ENCODE measurements at regions not wholly inside any gene's neighbourhood (a gene's known extent, or its start where the extent isn't known, plus 50 kb on each side); places are given as distances from the start of the nearest gene placed in this dataset.

DNA sequence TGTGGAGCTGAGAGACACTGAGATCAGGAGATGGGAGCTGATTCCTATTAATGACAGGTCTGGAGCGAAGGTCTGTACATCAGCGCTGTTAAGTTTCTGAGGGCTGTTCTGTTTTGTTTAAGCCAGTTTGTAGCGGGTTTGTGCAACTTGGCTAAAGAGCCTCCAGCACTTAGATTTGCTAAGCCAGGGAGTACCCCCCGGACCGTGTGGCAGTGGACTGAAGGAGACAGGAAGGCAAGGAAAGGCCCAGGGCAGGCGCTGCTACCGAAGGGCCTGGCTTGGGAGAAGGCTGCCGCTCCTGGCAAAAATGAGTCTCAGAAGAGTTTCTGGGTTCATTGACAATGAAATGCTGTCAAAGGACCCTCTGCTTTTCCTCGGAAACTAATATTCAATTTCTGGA lies 139.3 kb upstream of the ZNF644 start:
- no TSS peak for BruUV-seq (replicated peaks)
- in situ Hi-C loops (cut with MboI) (loop anchor here (5.0 to 25.0 kb wide), 3 partner anchors 439 to 1049 kb away; no protein-coding TSS in a partner anchor), intact Hi-C loops (cut with micrococcal nuclease; ENCODE audit: unreplicated experiment) (no loop called here)
- ChIA-PET CTCF (interaction anchor here (0.6 to 1.2 kb wide), 3 partner anchors 17 to 745 kb away, joined by 3 to 4 read pairs (median 4); no protein-coding TSS in a partner anchor), POLR2A (no interaction called here), SMC1A (ENCODE audit: uncharacterized antibody, unreplicated experiment) (no interaction called here), RAD21 (ENCODE audit: unreplicated experiment) (no interaction called here)
- H3K9ac ChIP-seq (ENCODE audit: control insufficient read depth, insufficient read depth, low read length), result no peak overlapping the region
- FAIRE-seq (no peak), DNase-seq (ENCODE audit: low read depth, low spot score) (no peak), ATAC-seq (no peak)
- no peak overlapping the region for H2AFZ ChIP-seq (ENCODE audit: control insufficient read depth, low read depth, low read length)
- H3K9me3 ChIP-seq (replicated peaks; ENCODE audit: control insufficient read depth, insufficient read depth, low read length), result no peaks in the 10 kb centered on the region
- H3K4me2 ChIP-seq (ENCODE audit: control insufficient read depth, insufficient read depth), result no peak overlapping the region
- no peak overlapping the region for H3K27ac ChIP-seq (ENCODE audit: control insufficient read depth, insufficient read depth)
- H3K36me3 ChIP-seq (ENCODE audit: control insufficient read depth in 2 of 2, insufficient read depth in 2 of 2, low read length in 1 of 2), result no peaks in the 10 kb centered on the region
- H3K27me3 ChIP-seq (replicated peaks in 1 of 2; ENCODE audit: control insufficient read depth in 2 of 2, insufficient read depth in 2 of 2, low read length in 1 of 2), result no peaks in the 10 kb centered on the region; a peak in 2 of 4 replicates
- H3K79me2 ChIP-seq (ENCODE audit: control insufficient read depth, insufficient read depth, low read length), result no peaks in the 10 kb centered on the region
- no peaks in the 10 kb centered on the region for H3K4me1 ChIP-seq (ENCODE audit: control insufficient read depth, insufficient read depth, low read length)
- 59% methylated on average over 9 of the region's 9 CpGs for WGBS (ENCODE audit: insufficient coverage, insufficient replicate concordance, low lambda C conversion rate, missing lambda C conversion rate)
- no peak for TF ChIP-seq SMC3 (IDR thresholded peaks at IDR 0.05; ENCODE audit: borderline replicate concordance, low read length)
- TF ChIP-seq, protein P1, sequence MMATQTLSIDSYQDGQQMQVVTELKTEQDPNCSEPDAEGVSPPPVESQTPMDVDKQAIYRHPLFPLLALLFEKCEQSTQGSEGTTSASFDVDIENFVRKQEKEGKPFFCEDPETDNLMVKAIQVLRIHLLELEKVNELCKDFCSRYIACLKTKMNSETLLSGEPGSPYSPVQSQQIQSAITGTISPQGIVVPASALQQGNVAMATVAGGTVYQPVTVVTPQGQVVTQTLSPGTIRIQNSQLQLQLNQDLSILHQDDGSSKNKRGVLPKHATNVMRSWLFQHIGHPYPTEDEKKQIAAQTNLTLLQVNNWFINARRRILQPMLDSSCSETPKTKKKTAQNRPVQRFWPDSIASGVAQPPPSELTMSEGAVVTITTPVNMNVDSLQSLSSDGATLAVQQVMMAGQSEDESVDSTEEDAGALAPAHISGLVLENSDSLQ (IDR thresholded peaks at IDR 0.05), result no peak
- TF ChIP-seq ZNF384 (IDR thresholded peaks at IDR 0.05; ENCODE audit: borderline replicate concordance, low read depth, low read length), result no peak
- no peak overlapping the region for H3K4me3 ChIP-seq
- H4K20me1 ChIP-seq (ENCODE audit: control insufficient read depth, insufficient read depth), result no peaks in the 10 kb centered on the region

DNA sequence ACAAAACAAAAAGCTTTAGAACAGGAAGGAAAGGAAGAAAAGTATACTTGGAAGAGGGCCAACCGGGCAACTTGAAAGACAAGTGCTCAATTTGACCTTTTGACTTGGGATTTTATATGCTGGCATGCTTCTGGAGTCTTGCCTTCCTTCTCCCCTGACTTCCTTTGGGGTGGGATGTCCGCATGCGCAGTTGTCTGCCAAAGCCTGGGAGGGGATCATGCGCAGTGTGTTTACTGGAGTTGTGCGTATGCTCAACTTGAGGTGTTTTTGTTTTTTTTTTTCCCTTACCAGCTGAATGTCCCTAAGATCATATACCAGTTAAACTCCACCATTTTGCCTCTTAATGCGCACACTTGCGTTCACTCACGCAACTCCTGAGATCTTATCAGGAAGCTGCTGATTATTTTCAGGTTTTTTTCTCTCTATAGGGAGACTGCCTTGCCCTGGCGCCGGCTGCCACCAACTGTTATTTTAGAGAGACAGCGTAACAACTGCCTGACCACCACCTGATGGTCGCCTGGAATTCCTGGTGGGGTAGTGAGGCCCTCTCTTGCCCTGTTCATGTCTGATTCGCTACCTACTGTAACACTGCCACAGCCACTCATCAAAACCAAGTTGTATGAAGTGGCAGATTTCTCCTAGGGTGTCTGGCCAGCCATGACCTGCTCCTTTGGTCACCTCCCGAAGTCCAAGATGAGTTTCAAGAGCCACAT lies 138.7 kb upstream of the ZNF644 start:
- WGBS (ENCODE audit: insufficient coverage, insufficient replicate concordance, low lambda C conversion rate, missing lambda C conversion rate), result 54% methylated on average over 14 of the region's 14 CpGs
- H3K9ac ChIP-seq (ENCODE audit: control insufficient read depth, insufficient read depth, low read length), result no peak overlapping the region
- CTCF ChIA-PET, result interaction anchor here (0.6 to 1.7 kb wide), 5 partner anchors 14 to 746 kb away, joined by 3 to 4 read pairs (median 4); no protein-coding TSS in a partner anchor
- H3K79me2 ChIP-seq (ENCODE audit: control insufficient read depth, insufficient read depth, low read length), result no peaks in the 10 kb centered on the region
- no peak overlapping the region for H3K4me2 ChIP-seq (ENCODE audit: control insufficient read depth, insufficient read depth)
- intact Hi-C loops (cut with micrococcal nuclease; ENCODE audit: unreplicated experiment) (no loop called here), in situ Hi-C loops (cut with MboI) (loop anchor here (5.0 to 25.0 kb wide), 3 partner anchors 438 to 1048 kb away; no protein-coding TSS in a partner anchor)
- H3K9me3 ChIP-seq (replicated peaks; ENCODE audit: control insufficient read depth, insufficient read depth, low read length), result no peaks in the 10 kb centered on the region
- H3K36me3 ChIP-seq (ENCODE audit: control insufficient read depth in 2 of 2, insufficient read depth in 2 of 2, low read length in 1 of 2), result no peaks in the 10 kb centered on the region
- FAIRE-seq (no peak), DNase-seq (ENCODE audit: low read depth, low spot score) (no peak), ATAC-seq (no peak)
- H3K27me3 ChIP-seq (replicated peaks in 1 of 2; ENCODE audit: control insufficient read depth in 2 of 2, insufficient read depth in 2 of 2, low read length in 1 of 2), result no peaks in the 10 kb centered on the region; a peak in 3 of 4 replicates
- BruUV-seq (replicated peaks), result no TSS peak
- no peaks in the 10 kb centered on the region for H3K4me1 ChIP-seq (ENCODE audit: control insufficient read depth, insufficient read depth, low read length)
- SMC1A ChIA-PET (ENCODE audit: uncharacterized antibody, unreplicated experiment), result no interaction called here
- no peaks in the 10 kb centered on the region for H4K20me1 ChIP-seq (ENCODE audit: control insufficient read depth, insufficient read depth)
- RAD21 ChIA-PET (ENCODE audit: unreplicated experiment), result no interaction called here
- H3K4me3 ChIP-seq, result no peak overlapping the region
- POLR2A ChIA-PET, result no interaction called here
- H3K27ac ChIP-seq (ENCODE audit: control insufficient read depth, insufficient read depth), result no peak overlapping the region
- H2AFZ ChIP-seq (ENCODE audit: control insufficient read depth, low read depth, low read length), result no peak overlapping the region
- no peak for TF ChIP-seq SMC3 (IDR thresholded peaks at IDR 0.05; ENCODE audit: borderline replicate concordance, low read length)
- TF ChIP-seq RAD21 (IDR thresholded peaks at IDR 0.05; ENCODE audit: insufficient read depth, low read depth, low read length), result no peak
- no peak for TF ChIP-seq CHD1 (IDR thresholded peaks at IDR 0.05; ENCODE audit: low read depth, low read length)
- no peak for TF ChIP-seq CBX5 (IDR thresholded peaks at IDR 0.05; ENCODE audit: low read depth)
- no peak for TF ChIP-seq HDAC6 (IDR thresholded peaks at IDR 0.05; ENCODE audit: unreplicated experiment)
- TF ChIP-seq, protein P2, sequence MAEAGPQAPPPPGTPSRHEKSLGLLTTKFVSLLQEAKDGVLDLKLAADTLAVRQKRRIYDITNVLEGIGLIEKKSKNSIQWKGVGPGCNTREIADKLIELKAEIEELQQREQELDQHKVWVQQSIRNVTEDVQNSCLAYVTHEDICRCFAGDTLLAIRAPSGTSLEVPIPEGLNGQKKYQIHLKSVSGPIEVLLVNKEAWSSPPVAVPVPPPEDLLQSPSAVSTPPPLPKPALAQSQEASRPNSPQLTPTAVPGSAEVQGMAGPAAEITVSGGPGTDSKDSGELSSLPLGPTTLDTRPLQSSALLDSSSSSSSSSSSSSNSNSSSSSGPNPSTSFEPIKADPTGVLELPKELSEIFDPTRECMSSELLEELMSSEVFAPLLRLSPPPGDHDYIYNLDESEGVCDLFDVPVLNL (IDR thresholded peaks at IDR 0.05; ENCODE audit: low read depth, low read length), result no peak
- TF ChIP-seq, protein P3, sequence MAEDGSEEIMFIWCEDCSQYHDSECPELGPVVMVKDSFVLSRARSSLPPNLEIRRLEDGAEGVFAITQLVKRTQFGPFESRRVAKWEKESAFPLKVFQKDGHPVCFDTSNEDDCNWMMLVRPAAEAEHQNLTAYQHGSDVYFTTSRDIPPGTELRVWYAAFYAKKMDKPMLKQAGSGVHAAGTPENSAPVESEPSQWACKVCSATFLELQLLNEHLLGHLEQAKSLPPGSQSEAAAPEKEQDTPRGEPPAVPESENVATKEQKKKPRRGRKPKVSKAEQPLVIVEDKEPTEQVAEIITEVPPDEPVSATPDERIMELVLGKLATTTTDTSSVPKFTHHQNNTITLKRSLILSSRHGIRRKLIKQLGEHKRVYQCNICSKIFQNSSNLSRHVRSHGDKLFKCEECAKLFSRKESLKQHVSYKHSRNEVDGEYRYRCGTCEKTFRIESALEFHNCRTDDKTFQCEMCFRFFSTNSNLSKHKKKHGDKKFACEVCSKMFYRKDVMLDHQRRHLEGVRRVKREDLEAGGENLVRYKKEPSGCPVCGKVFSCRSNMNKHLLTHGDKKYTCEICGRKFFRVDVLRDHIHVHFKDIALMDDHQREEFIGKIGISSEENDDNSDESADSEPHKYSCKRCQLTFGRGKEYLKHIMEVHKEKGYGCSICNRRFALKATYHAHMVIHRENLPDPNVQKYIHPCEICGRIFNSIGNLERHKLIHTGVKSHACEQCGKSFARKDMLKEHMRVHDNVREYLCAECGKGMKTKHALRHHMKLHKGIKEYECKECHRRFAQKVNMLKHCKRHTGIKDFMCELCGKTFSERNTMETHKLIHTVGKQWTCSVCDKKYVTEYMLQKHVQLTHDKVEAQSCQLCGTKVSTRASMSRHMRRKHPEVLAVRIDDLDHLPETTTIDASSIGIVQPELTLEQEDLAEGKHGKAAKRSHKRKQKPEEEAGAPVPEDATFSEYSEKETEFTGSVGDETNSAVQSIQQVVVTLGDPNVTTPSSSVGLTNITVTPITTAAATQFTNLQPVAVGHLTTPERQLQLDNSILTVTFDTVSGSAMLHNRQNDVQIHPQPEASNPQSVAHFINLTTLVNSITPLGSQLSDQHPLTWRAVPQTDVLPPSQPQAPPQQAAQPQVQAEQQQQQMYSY (CRISPR knock-in tag; IDR thresholded peaks at IDR 0.05), result no peak
- no peak for TF ChIP-seq ASH2L (IDR thresholded peaks at IDR 0.05; ENCODE audit: borderline replicate concordance, low read depth)
